ENCODE measurements at regions not wholly inside any gene's neighbourhood (a gene's known extent, or its start where the extent isn't known, plus 50 kb on each side); places are given as distances from the start of the nearest gene placed in this dataset.
"Not testable (repeated sequence)": the region's sequence is repeated elsewhere in the genome, so short reads cannot be mapped to it uniquely, and the experiment has no call there.

GRCh38 chr1:30525971-30526651, 197.3 kb downstream of the MATN1 start:
- FAIRE-seq = no peak

- FAIRE-seq = no peak
Observed at GRCh38 chr1:30525631-30525970, 197.8 kb downstream of the MATN1 start.

GRCh38 chr1:30524840-30525617, 198.4 kb downstream of the MATN1 start:
- FAIRE-seq = no peak

GRCh38 chr1:30524025-30524555, 199.3 kb downstream of the MATN1 start:
- FAIRE-seq = not testable (repeated sequence)

GRCh38 chr1:30523055-30524020, 200.0 kb downstream of the MATN1 start:
- no peak for FAIRE-seq

GRCh38 chr1:30522031-30523004, 201.1 kb downstream of the MATN1 start:
- FAIRE-seq = no peak

- FAIRE-seq = no peak
Observed at GRCh38 chr1:30521261-30521865, 202.0 kb downstream of the MATN1 start.

GRCh38 chr1:30520476-30520875, 202.9 kb downstream of the MATN1 start:
- FAIRE-seq = no peak

GRCh38 chr1:30519201-30519763, 204.1 kb downstream of the MATN1 start:
- FAIRE-seq = no peak

- FAIRE-seq = no peak
Observed at GRCh38 chr1:30518696-30519095, 204.7 kb downstream of the MATN1 start.

- no peak for FAIRE-seq
Observed at GRCh38 chr1:30518186-30518585, 205.2 kb downstream of the MATN1 start.

- not testable (repeated sequence) for FAIRE-seq
Observed at GRCh38 chr1:30517666-30518065, 205.7 kb downstream of the MATN1 start.

- not testable (repeated sequence) for FAIRE-seq
Observed at GRCh38 chr1:30517241-30517640, 206.1 kb downstream of the MATN1 start.

GRCh38 chr1:30516485-30516858, 206.9 kb downstream of the MATN1 start:
- FAIRE-seq = no peak

- FAIRE-seq = no peak
Observed at GRCh38 chr1:30515755-30516484, 207.5 kb downstream of the MATN1 start.

GRCh38 chr1:30514945-30515344, 208.4 kb downstream of the MATN1 start:
- FAIRE-seq = no peak

- FAIRE-seq = no peak
Observed at GRCh38 chr1:30514137-30514654, 209.2 kb downstream of the MATN1 start.

- FAIRE-seq = no peak
Observed at GRCh38 chr1:30513396-30514136, 209.8 kb downstream of the MATN1 start.

GRCh38 chr1:30512914-30513265, 210.5 kb downstream of the MATN1 start:
- FAIRE-seq = no peak

All from TTC549 (cell line).